GM12892 (cell line): ENCODE measurements at regions not wholly inside any gene's neighbourhood (a gene's known extent, or its start where the extent isn't known, plus 50 kb on each side); places are given as distances from the start of the nearest gene placed in this dataset.

ENCODE experiments used
- DNase-seq: peaks from one replicate; pipeline ENCODE4 v3.0.0; 2011; ENCODE audit not compliant: insufficient read length
- FAIRE-seq: peaks from 2 replicates; lab custom pipeline; 2011; peaks lifted over from hg19 to GRCh38; lab: Jason Lieb, UNC
- POLR2A ChIP-seq: IDR thresholded peaks from 2 replicates; pipeline ENCODE4 v1.6.1; 2011; ENCODE audit warnings: low read depth, low read length, control low read depth
- POLR2AphosphoS5 ChIP-seq: IDR thresholded peaks from 2 replicates; pipeline ENCODE4 v1.6.1; 2011; ENCODE audit warnings: low read depth, low read length, control low read depth
- TAF1 ChIP-seq: IDR thresholded peaks from 2 replicates; pipeline ENCODE4 v1.6.1; 2011; ENCODE audit warnings: low read depth, mild to moderate bottlenecking, control low read depth, low read length, borderline replicate concordance

DNA sequence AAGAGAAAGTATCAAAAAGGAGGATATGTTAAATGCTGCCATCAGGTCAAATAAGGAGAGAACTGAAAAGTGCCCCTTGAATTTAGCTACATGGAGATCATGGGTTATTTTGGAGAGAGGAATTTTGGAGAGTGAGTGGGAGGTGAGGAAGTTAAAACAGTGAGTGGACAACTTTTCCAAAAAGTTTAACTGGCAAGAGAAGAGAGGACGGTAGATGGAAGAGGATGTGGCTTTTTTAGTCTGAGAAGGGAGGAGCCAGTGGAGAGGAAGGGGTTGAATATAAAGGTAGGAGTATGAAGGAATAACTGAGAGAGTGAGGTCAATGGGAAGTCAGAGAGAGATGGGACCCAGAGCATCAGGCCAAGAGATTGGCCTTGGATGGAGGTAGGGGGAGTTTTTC, 62.5 kb upstream of the NFE2L2 start:
- no peak for FAIRE-seq
- TF ChIP-seq POLR2AphosphoS5, result no peak
- no peak for TF ChIP-seq POLR2A
- TF ChIP-seq TAF1, result no peak
- DNase-seq, result no peak

DNA sequence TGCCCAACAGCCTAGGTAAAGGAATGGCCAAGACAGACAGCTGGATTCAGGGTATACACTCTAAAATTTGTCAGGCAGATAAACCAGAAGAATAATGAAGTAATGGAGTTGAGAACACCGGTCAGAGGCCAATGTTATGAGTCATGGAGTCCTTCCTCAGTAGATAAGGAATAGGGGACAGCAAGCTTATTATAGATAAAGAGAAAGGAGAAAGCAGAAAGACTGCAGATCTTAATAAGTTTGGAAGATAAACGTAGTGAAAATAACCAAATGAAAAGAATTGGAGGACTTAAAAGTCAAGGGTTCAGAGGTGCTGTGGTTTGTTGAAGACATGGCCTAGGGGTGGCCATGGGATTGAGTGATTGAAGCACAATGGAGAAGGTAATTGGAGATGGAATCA, 63.5 kb upstream of the NFE2L2 start:
- TF ChIP-seq TAF1 (no peak), POLR2A (no peak), POLR2AphosphoS5 (no peak)
- FAIRE-seq (no peak), DNase-seq (no peak)

DNA sequence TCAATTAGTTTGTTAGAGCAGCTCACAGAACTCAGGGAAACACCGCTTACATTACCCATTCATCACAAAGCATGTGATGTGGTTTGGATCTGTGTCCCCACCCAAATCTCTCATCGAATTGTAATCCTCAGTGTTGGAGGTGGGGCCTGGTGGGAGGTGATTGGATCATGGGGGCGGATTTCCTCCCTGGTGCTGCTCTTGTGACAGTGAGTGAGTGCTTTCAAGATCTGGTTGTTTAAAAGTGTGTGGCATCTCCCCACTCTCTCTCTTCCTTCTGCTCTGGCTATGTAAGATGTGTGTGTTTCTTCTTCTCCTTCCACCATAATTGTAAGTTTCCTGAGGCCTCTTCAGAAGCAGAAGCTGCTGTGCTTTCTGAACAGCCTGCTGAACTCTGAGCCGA, 63.5 kb upstream of the AGPS start:
- TF ChIP-seq POLR2A (no peak), POLR2AphosphoS5 (no peak), TAF1 (no peak)
- DNase-seq, result no peak
- FAIRE-seq, result no peak

DNA sequence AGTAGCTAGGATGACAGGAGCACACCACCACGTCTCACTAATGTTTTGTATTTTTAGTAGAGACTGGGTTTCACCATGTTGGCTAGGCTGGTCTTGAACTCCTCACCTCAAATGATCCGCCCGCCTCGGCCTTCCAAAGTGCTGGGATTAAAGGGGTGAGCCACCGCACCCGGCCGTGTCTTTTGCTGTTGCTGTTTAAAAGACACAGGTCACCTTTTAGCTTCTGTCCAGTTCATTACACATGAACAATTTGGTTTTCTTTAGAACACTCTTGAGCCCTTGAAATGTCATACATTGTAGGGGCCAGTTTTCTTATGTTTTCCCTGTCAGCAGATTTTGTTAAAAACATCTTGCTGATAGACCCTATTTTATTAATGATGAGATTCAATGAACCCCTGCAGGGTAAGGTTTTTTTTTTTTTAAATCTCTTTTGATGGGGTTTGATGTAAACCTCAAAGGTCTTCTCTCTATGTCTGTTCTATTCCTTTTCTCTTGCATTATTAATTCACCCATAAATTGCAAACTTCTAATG, 61.0 kb upstream of the AGPS start:
- FAIRE-seq (no peak), DNase-seq (no peak)
- TF ChIP-seq TAF1 (no peak), POLR2A (no peak), POLR2AphosphoS5 (no peak)

DNA sequence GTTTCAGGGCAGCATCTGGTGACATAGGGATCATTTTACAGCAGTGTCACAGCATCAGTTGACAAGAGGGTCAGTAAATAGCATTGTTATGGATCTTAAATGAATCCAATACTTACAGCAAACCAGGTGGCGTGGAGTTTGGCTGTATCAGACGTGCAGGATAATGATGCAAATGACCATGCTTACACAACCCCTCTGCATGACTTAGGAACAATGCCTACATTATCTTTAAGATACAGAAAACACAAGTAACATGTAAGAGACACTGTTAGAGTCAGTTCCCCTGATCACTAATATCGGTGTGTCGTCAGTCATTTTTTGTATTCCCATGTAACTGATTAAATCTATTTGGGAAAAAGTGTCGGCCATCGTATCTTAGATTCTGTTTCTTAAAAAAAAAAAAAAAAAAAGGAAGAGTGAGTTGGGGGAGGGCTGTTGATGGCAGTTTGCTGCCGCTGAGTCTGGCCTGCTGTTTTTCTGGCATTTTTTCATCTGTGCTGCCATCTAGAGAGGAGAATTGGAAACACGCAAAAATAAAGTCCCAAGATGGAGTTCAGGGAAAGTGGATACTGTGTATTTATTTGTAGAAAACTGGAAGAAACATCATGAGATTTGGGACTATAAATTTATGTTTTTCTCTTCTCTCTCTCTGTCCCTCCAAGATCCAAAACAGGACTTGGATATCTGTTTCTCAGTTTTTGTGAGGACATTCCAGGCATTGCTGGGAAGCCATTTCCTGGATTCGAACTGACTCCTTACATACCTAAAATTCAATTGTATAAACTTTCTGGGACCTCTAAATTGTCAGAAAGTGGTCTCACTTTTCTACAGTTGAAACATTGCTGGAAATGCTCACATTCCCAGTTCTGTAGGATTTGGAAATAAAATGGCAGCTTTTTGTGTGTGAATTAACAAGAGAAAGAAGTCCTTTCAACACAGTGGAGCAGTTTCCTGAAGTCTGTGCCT, 60.3 kb upstream of the AGPS start:
- no peak for TF ChIP-seq TAF1
- no peak for DNase-seq
- peak; percentile 66 for FAIRE-seq

DNA sequence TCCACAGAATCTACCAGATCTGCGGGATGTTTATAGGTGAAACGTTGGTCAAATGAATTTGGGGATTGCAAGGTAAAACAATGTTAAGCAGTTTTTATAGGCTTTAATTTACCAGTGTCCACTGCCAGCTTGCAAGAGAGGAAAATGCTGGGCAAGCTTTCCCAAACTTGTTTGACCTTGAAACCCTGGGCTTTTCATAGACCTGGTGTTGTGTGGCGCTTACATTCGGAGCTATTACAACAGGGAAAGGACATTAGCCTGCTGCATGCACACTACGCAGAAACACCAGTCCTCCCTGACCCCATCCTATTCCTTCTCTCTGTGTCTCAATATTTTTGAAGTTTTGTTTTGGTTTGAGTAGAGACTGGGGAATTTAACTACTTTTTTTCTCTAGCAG, 59.6 kb upstream of the AGPS start:
- no peak for TF ChIP-seq TAF1
- no peak for TF ChIP-seq POLR2A
- TF ChIP-seq POLR2AphosphoS5, result no peak
- FAIRE-seq, result peak; percentile 57

DNA sequence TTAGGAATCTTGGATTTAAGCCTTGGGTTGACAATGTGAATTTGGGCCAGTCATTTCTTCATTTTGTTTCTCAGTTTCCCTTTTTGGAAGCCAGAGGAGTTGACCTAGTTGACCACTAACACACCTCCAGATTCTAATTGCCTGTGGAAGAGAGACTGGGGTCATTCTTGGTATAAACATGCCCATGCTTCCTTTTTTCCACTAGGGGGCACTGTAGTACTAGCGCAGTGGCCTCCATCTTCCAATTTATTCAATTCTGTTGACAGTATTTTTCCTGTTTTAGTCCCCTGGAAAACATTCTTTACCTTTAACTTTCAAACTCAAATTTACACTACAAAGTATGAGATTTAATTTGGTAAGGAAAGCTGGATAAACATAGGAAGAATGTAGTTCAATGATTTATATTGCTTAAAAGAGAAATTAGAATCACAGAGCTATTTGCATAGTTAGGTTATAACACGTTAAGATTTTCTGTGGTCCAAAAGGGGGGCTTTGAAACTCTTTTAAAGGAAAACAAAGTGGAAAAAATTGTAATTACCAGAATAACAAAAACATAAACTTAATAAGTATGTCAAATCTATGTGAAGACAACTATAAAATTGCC, 57.5 kb upstream of the AGPS start:
- no peak for TF ChIP-seq TAF1
- DNase-seq, result no peak
- FAIRE-seq, result peak; percentile 86

More for the DNA sequence above, 59.6 kb upstream of the AGPS start:
- DNase-seq, result no peak

DNA sequence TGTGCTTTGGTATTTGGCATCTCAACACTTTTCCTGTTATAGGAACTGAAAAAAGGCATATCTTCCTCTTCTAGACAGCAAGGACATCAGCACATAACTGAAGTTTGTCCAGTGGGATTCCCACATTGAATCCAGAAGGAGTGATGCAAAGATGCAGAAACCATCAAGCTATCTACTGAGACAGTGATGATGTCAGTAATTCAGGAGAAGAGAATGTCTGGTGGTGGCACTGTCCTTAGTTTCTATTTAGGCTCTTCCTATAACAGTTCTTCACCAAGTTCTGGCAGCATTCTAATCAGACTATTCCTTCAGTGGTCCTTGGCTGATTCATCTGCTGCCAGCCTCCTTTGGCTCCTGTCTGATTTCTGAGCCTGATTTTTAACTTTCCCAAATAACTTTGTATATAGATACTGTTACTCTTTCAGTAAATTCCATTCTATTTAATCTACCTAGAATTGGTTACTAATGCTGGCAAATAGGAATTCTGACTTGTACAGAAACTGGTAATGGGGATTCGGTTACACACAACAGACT, 56.6 kb upstream of the AGPS start:
- TF ChIP-seq TAF1, result no peak
- no peak for TF ChIP-seq POLR2A
- no peak for TF ChIP-seq POLR2AphosphoS5
- no peak for DNase-seq
- no peak for FAIRE-seq

DNA sequence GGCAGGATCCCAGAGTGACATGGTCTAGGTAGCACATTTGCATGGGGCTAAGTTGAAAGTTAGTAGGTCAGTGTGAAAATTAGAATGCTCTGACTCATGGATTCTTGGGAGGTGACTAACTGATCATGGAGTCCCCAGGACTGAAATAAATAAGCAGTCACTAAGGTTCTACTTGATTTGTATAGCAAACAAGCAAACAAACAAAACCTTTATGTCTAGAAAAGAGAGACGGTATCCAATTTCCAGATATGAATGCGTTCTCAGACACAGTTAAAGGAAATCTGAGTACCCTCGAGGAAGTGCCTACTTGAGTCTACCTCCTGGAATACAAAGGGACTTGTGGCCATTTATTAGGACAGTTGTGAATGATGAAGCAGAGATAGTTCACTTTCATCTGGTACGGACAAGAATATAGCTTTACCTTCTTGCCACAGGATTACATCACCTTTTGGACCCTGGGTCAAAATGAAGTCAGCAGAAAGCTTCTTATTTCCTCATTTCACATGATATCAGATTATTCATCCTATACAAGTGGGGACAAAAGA, 54.3 kb upstream of the AGPS start:
- no peak for DNase-seq
- no peak for TF ChIP-seq POLR2AphosphoS5
- TF ChIP-seq POLR2A, result no peak
- no peak for TF ChIP-seq TAF1
- no peak for FAIRE-seq

DNA sequence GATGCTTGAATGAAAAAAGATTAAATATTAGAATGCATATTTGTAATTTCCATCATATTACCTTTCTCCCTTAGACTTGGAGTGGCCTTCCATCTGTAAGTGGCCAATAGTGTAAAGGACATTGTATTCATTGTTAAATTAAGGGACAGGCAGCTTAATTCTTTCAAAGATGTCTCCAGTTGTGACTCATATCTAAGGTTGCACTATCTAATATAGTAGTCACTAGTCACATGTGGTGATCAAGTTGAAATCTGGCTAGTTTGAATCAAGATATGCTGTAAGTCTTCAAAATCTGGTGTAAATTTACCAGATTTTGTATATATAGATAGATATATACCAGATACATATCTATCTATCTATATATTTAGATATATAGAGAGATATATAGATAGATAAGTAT, 52.4 kb upstream of the AGPS start:
- TF ChIP-seq POLR2A (no peak), TAF1 (no peak), POLR2AphosphoS5 (no peak)
- DNase-seq, result no peak
- no peak for FAIRE-seq

DNA sequence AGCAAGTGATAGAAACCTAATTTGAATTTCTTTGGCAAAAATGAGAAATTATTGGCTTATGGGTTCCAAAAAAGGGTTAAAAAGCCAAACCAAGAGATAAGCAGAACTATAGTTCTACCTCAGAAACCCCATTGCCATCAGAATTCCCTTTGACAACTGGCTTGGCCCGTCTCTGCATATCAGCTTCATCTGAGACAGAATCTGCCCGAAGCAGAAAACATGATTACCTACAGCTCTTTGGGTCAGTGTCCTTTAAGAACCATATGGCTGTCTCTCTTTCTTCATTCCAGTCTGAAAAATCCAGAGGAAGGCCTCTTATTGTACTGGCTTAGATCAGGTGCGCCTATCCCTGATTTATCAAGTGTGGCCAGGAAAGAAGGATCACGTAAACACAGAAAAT, 49.8 kb upstream of the AGPS start:
- FAIRE-seq, result no peak
- TF ChIP-seq POLR2A (no peak), POLR2AphosphoS5 (no peak), TAF1 (no peak)
- no peak for DNase-seq
